HL-60 (cell line): ENCODE measurements at regions not wholly inside any gene's neighbourhood (a gene's known extent, or its start where the extent isn't known, plus 50 kb on each side); places are given as distances from the start of the nearest gene placed in this dataset.

Experiments used
- CTCF ChIP-seq: IDR thresholded peaks from one replicate; pipeline ENCODE4 v1.5.1; 2011; ENCODE audit warnings: low read length, control low read depth, inconsistent platforms; ENCODE audit not compliant: insufficient read depth
- GABPA ChIP-seq: IDR thresholded peaks from 2 replicates; pipeline ENCODE4 v1.6.1; 2012; ENCODE audit warnings: low read depth
- POLR2AphosphoS5 ChIP-seq: IDR thresholded peaks from 2 replicates; pipeline ENCODE4 v1.6.1; 2012; ENCODE audit warnings: low read depth
- REST ChIP-seq: IDR thresholded peaks from 2 replicates; pipeline ENCODE4 v1.6.1; 2012; ENCODE audit warnings: low read depth; ENCODE audit not compliant: insufficient replicate concordance

- TF ChIP-seq POLR2AphosphoS5 (no peak), CTCF (no peak), GABPA (no peak), REST (no peak)
Observed at GRCh38 chr4:93891244-93891643, 62.7 kb downstream of the ATOH1 start.
